ENCODE measurements at regions not wholly inside any gene's neighbourhood (a gene's known extent, or its start where the extent isn't known, plus 50 kb on each side); places are given as distances from the start of the nearest gene placed in this dataset.
A peak's percentile ranks its signal among the peaks of the same experiment; 100 is the strongest.

DNA sequence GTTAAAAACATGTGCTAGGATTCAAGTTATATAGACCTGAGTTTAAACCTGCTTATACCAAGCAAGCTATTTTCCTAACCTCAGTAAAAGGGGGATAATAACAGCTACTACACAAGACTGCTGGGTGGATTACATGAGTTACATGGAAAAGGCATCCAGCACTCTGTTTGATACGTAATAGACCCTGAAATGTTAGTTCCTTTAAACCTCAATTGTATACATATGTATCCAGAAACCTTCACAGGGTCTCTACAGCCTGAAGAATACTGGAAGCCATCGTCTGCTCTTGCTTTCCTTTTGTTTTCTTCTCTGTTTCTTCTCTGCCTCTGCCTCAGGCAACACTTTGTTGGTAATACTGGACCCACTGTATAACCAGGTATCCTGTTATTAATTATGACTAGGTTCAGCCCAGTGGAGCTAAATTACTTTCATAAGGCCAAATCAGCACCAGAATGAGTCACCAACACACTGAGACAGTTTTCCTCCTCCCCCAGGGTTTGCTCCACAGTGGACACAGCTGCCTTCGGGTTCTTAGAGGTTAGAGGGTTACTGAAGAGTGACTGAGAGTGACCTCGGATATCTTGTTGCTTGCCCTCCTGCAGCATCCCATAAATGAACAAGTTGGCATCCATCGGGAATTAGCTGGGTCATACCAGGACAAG, 127.1 kb downstream of the CAPZA3 start:
- ChIA-PET CTCF (interaction anchor here (0.7 to 2.4 kb wide), 2 partner anchors 165 to 321 kb away, joined by 3 to 14 read pairs; no protein-coding TSS in a partner anchor), POLR2A (no interaction called here)
- H3K9me1 ChIP-seq (replicated peaks; ENCODE audit: control insufficient read depth, extremely low read depth, insufficient read depth, low read length): no peaks in the 10 kb centered on the region
- no peaks in the 10 kb centered on the region for H3K4me1 ChIP-seq (ENCODE audit: control insufficient read depth, extremely low read depth, insufficient read depth, low read length)
- H3K36me3 ChIP-seq (ENCODE audit: control insufficient read depth in 2 of 2, extremely low read depth in 1 of 2, insufficient read depth in 2 of 2, low read length in 2 of 2): no peaks in the 10 kb centered on the region
- intact Hi-C loops (cut with micrococcal nuclease): loop anchor here (10.0 kb wide), 1 partner anchor 430 kb away; no protein-coding TSS in a partner anchor
- DNase-seq (ENCODE audit: low read depth, low spot score) (no peak), FAIRE-seq (no peak)
- no peak overlapping the region for H3K4me2 ChIP-seq (ENCODE audit: insufficient read depth, low read length)
- H3K27ac ChIP-seq (ENCODE audit: insufficient read depth, low read depth, low read length): no peak overlapping the region
- H2AFZ ChIP-seq (ENCODE audit: low read depth, low read length): no peak overlapping the region
- dilution Hi-C loops (cut with MboI; ENCODE audit: extremely low pct_ligation_motif_present, low sequenced_read_pairs): no loop called here
- H3K79me2 ChIP-seq (ENCODE audit: control insufficient read depth, insufficient read depth, low read length): no peaks in the 10 kb centered on the region
- no peak overlapping the region for H3K4me3 ChIP-seq (replicated peaks in 1 of 3; ENCODE audit: insufficient read depth in 1 of 3, low read depth in 1 of 3, low read length in 3 of 3)
- H4K20me1 ChIP-seq (replicated peaks; ENCODE audit: control insufficient read depth, extremely low read depth, insufficient read depth, low read length): no peaks in the 10 kb centered on the region
- no peaks in the 10 kb centered on the region for H3K9me3 ChIP-seq (replicated peaks; ENCODE audit: control insufficient read depth, insufficient read depth, low read length)
- no peak overlapping the region for H3K9ac ChIP-seq (replicated peaks; ENCODE audit: extremely low read depth, insufficient read depth, low read length)
- BruUV-seq (replicated peaks): no TSS peak
- TF ChIP-seq MYC (IDR thresholded peaks at IDR 0.05; ENCODE audit: low read depth, low read length) (no peak), POLR2AphosphoS5 (IDR thresholded peaks at IDR 0.05; ENCODE audit: insufficient read depth, low read depth, low read length) (no peak), FOS (IDR thresholded peaks at IDR 0.05; ENCODE audit: borderline replicate concordance, insufficient read depth, low read length) (peak; percentile 29), EZH2 (IDR thresholded peaks at IDR 0.05; ENCODE audit: borderline replicate concordance, low read depth, low read length, severe bottlenecking) (no peak), JUN (IDR thresholded peaks at IDR 0.05; ENCODE audit: borderline replicate concordance, insufficient read depth, insufficient read length, low read depth) (no peak)
- no peaks in the 10 kb centered on the region for H3K27me3 ChIP-seq (ENCODE audit: control insufficient read depth in 2 of 2, insufficient read depth in 2 of 2, low read length in 2 of 2)

DNA sequence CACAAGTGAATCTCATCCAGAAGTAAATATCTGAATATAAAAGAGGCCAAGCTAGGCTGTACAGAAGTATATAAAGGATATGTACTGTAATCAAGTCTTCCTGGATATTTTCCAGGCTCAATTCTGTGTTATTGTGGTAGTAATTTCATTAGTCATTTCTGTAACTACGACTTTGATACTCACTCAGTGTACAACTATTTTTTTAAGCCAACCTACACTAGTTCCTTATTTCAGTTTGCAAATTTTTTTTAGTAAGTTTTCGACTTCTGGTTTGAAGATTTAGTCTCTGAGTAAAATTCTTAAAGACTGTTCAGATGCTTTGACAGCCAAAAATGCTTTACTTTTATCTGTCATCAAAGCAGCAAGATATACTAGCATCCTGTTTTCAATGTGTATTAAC, 130.8 kb downstream of the CAPZA3 start:
- Histone ChIP-seq H3K4me3 (replicated peaks in 1 of 3; ENCODE audit: insufficient read depth in 1 of 3, low read depth in 1 of 3, low read length in 3 of 3) (no peak overlapping the region), H3K4me1 (ENCODE audit: control insufficient read depth, extremely low read depth, insufficient read depth, low read length) (no peaks in the 10 kb centered on the region), H3K27me3 (ENCODE audit: control insufficient read depth in 2 of 2, insufficient read depth in 2 of 2, low read length in 2 of 2) (no peaks in the 10 kb centered on the region), H3K27ac (ENCODE audit: insufficient read depth, low read depth, low read length) (no peak overlapping the region), H3K4me2 (ENCODE audit: insufficient read depth, low read length) (no peak overlapping the region), H3K36me3 (ENCODE audit: control insufficient read depth in 2 of 2, extremely low read depth in 1 of 2, insufficient read depth in 2 of 2, low read length in 2 of 2) (no peaks in the 10 kb centered on the region), H3K79me2 (ENCODE audit: control insufficient read depth, insufficient read depth, low read length) (no peaks in the 10 kb centered on the region), H3K9me3 (replicated peaks; ENCODE audit: control insufficient read depth, insufficient read depth, low read length) (no peaks in the 10 kb centered on the region), H3K9me1 (replicated peaks; ENCODE audit: control insufficient read depth, extremely low read depth, insufficient read depth, low read length) (no peaks in the 10 kb centered on the region), H4K20me1 (replicated peaks; ENCODE audit: control insufficient read depth, extremely low read depth, insufficient read depth, low read length) (no peaks in the 10 kb centered on the region), H2AFZ (ENCODE audit: low read depth, low read length) (no peak overlapping the region), H3K9ac (replicated peaks; ENCODE audit: extremely low read depth, insufficient read depth, low read length) (no peak overlapping the region)
- intact Hi-C loops (cut with micrococcal nuclease): loop anchor here (10.0 kb wide), 1 partner anchor 434 kb away; no protein-coding TSS in a partner anchor
- no TSS peak for BruUV-seq (replicated peaks)
- TF ChIP-seq EZH2 (IDR thresholded peaks at IDR 0.05; ENCODE audit: borderline replicate concordance, low read depth, low read length, severe bottlenecking): no peak
- TF ChIP-seq POLR2A (IDR thresholded peaks at IDR 0.05; ENCODE audit: low read depth, low read length): no peak
- no peak for TF ChIP-seq MYC (IDR thresholded peaks at IDR 0.05; ENCODE audit: low read depth, low read length)
- TF ChIP-seq POLR2AphosphoS5 (IDR thresholded peaks at IDR 0.05; ENCODE audit: insufficient read depth, low read depth, low read length): no peak
- TF ChIP-seq GATA2 (IDR thresholded peaks at IDR 0.05; ENCODE audit: insufficient read depth, insufficient read length, low read depth, low read length): no peak
- no peak for TF ChIP-seq JUN (IDR thresholded peaks at IDR 0.05; ENCODE audit: borderline replicate concordance, insufficient read depth, insufficient read length, low read depth)
- TF ChIP-seq, protein P1, sequence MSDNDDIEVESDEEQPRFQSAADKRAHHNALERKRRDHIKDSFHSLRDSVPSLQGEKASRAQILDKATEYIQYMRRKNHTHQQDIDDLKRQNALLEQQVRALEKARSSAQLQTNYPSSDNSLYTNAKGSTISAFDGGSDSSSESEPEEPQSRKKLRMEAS (IDR thresholded peaks at IDR 0.05; ENCODE audit: insufficient read depth, insufficient read length): no peak
- TF ChIP-seq, protein P2, sequence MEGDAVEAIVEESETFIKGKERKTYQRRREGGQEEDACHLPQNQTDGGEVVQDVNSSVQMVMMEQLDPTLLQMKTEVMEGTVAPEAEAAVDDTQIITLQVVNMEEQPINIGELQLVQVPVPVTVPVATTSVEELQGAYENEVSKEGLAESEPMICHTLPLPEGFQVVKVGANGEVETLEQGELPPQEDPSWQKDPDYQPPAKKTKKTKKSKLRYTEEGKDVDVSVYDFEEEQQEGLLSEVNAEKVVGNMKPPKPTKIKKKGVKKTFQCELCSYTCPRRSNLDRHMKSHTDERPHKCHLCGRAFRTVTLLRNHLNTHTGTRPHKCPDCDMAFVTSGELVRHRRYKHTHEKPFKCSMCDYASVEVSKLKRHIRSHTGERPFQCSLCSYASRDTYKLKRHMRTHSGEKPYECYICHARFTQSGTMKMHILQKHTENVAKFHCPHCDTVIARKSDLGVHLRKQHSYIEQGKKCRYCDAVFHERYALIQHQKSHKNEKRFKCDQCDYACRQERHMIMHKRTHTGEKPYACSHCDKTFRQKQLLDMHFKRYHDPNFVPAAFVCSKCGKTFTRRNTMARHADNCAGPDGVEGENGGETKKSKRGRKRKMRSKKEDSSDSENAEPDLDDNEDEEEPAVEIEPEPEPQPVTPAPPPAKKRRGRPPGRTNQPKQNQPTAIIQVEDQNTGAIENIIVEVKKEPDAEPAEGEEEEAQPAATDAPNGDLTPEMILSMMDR (IDR thresholded peaks at IDR 0.05; ENCODE audit: extremely low read depth in 1 of 2, insufficient read depth in 1 of 2, low read depth in 1 of 2, low read length in 2 of 2): no peak
- no peak for TF ChIP-seq FOS (IDR thresholded peaks at IDR 0.05; ENCODE audit: borderline replicate concordance, insufficient read depth, low read length)
- FAIRE-seq (no peak), DNase-seq (ENCODE audit: low read depth, low spot score) (no peak)
- POLR2A ChIA-PET: no interaction called here
- CTCF ChIA-PET: no interaction called here
- dilution Hi-C loops (cut with MboI; ENCODE audit: extremely low pct_ligation_motif_present, low sequenced_read_pairs): no loop called here
